LNCAP (cell line): ENCODE measurements at regions not wholly inside any gene's neighbourhood (a gene's known extent, or its start where the extent isn't known, plus 50 kb on each side); places are given as distances from the start of the nearest gene placed in this dataset.

Experiments
- TF ChIP-seq, protein P1 (sequence below): fragments of 450-650 bp; IDR thresholded peaks from 2 replicates; pipeline ENCODE4 v1.5.1; 2017; ENCODE audit warnings: mild to moderate bottlenecking

DNA sequence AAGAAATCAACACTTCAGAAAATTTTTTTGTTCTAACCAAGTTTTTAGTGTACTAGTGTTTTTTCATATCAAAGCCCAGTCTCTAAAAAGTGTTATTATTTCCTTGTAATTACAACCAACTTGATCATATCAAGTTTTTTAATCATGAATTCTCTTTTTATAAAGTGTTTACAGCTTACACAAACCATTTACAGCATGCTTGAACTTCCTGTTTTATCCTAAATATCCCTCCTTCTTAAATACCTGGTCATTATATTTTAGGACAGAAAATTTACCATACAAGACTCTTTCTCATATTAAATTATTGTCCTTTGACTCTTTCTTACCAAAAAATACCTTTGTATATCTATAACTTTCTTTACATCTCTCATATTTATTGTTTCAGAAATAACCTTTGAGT, 89.4 kb upstream of the NPY2R start:
- TF ChIP-seq, protein P1, sequence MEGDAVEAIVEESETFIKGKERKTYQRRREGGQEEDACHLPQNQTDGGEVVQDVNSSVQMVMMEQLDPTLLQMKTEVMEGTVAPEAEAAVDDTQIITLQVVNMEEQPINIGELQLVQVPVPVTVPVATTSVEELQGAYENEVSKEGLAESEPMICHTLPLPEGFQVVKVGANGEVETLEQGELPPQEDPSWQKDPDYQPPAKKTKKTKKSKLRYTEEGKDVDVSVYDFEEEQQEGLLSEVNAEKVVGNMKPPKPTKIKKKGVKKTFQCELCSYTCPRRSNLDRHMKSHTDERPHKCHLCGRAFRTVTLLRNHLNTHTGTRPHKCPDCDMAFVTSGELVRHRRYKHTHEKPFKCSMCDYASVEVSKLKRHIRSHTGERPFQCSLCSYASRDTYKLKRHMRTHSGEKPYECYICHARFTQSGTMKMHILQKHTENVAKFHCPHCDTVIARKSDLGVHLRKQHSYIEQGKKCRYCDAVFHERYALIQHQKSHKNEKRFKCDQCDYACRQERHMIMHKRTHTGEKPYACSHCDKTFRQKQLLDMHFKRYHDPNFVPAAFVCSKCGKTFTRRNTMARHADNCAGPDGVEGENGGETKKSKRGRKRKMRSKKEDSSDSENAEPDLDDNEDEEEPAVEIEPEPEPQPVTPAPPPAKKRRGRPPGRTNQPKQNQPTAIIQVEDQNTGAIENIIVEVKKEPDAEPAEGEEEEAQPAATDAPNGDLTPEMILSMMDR = no peak

DNA sequence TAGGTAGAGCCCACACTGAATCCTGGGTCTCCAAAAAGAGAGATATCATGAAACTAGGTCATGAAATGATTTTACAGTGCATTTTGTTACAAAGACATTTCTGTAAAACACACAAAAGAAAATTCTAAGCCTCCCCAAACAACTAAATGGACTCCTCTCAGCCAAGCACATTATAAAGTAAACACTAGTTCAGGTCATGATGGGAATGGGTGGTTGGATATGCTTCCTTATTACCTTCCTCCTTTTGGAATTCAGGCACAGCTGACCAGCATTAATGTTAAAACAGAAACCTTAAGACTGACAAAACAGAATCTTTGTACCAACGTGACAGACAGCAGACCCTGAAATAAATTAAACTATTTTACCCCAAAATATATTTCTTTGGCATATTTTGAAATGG, 87.9 kb upstream of the NPY2R start:
- TF ChIP-seq, protein P1 = no peak

DNA sequence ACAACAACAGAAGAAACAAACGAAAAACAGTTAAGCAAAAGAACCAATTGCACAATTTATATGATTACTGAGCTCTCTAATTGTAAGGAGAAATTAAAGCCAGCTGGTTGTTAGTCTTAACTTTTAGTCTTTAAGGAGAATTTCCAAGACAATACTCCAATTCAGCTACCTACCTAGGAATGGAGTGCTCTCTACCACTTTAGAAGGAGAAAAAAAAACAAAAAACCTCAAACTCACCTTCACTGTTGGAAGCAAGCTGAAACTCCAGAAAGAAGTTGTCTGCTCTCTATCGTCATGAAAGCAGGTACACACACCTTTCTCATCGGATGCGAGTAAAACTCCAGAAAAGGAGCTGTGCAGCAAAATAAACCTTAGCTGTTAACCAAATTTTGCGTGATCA, 86.1 kb upstream of the NPY2R start:
- TF ChIP-seq, protein P1 = no peak

DNA sequence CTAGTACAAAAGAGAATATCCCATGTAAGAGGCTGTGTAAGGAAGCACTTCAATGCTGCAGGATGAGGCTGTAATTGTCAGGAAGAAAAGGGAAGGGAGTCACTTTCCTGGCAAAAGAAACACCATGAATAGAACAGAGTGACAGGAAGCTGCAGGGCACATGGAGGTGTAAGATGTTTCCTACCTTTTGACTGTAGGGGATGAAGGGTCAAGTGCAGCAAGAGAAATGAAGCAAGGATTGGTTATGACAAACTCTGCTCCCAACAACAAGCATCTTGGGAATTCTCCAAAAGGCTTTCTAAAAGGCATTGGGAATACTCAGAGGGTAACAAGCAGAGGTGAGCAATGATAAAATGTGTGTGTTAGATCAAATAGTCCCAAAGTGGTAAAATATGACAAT, 74.3 kb upstream of the NPY2R start:
- TF ChIP-seq, protein P1 = no peak

DNA sequence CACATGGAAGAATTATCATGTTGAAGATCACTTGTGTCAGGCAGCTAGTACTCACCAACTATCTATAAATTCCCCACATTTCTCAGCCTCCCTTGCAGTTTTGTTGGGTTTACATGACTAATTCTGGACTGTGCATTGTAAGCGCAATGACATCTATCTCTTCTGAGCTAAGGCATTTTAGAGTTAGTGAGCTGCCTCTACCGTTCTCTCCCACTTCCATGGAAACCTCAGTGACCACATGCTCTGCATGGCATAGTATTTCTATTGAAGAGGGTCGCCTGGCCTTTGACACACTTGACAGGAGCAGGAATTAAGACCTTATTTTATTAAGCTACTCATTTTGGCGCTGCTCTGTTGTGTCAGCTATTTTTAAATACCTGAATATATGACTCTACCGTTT, 67.5 kb upstream of the NPY2R start:
- TF ChIP-seq, protein P1 = no peak

DNA sequence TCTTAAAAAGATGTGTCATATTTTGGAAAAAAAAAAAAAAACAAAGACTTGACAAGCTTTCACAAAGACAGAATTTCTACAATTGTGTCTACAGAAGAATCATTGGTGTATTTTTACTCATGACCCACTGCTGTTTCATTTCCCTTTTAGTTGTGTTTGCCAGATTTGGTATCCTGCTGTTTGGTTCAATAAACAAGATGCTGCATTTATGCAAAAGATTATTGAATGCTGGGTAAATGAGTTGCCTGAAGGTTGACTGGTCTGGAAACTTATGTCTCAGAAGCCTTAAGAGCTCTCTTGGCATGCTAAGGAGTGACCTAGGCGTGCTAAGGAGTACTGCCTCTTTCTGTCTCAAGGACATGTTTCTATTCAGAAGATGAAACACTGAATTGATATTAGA, 64.9 kb upstream of the NPY2R start:
- TF ChIP-seq, protein P1 = no peak
